ENCODE measurements at regions not wholly inside any gene's neighbourhood (a gene's known extent, or its start where the extent isn't known, plus 50 kb on each side); places are given as distances from the start of the nearest gene placed in this dataset.
A peak's percentile ranks its signal among the peaks of the same experiment; 100 is the strongest.

DNA sequence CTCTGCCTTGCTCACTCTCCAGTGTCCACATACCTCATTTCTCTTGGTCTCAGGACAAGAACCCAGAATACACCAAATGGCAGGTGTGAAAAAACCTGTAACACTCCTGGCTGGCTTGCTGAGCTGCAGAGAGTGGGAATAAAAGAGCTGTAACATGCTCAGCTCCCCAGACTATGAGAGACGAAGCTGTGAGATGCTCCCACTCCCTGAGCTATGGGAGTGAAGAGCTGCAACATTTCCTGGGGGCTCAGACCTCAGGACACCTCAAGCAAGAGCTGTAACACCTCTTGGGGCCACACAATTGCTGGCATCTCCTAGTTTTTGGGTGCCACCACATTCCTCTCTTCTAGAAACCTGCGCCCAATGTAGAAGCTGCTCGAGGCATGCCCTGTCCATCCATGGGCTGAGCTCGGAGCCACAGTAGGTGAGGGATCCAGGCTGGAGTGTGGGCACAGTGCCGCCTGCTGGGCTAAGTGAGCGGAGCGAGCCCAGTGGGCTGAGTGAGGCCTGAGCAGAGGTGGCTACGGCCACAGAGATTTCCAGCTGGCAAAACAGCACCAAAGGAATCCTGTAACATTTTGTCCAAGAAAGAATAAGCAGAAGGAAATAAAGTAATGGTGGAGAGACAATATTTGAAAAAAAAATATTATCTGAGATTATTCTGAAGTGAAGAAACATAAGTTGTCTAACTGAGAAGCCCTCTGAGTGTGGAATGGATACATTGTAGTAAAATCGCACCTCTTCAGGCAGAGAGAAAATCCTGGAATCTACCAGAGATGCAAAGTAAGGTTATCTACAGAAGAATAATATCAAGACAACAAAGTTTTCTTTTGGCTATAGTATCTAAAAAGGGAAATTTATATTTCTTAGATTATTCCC is 186.2 kb upstream of the PCDH9 start:
- TF ChIP-seq, protein P1, sequence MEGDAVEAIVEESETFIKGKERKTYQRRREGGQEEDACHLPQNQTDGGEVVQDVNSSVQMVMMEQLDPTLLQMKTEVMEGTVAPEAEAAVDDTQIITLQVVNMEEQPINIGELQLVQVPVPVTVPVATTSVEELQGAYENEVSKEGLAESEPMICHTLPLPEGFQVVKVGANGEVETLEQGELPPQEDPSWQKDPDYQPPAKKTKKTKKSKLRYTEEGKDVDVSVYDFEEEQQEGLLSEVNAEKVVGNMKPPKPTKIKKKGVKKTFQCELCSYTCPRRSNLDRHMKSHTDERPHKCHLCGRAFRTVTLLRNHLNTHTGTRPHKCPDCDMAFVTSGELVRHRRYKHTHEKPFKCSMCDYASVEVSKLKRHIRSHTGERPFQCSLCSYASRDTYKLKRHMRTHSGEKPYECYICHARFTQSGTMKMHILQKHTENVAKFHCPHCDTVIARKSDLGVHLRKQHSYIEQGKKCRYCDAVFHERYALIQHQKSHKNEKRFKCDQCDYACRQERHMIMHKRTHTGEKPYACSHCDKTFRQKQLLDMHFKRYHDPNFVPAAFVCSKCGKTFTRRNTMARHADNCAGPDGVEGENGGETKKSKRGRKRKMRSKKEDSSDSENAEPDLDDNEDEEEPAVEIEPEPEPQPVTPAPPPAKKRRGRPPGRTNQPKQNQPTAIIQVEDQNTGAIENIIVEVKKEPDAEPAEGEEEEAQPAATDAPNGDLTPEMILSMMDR (IDR thresholded peaks at IDR 0.05 in 2 of 3, conservative IDR thresholded peaks at IDR 0.05 in 1 of 3; ENCODE audit: control insufficient read depth in 2 of 3, extremely low read depth in 1 of 3, insufficient read depth in 1 of 3, low read depth in 3 of 3, low read length in 3 of 3): peak; percentile 33 to 68 (median 42); a peak in 4 of 6 replicates
- no peak for TF ChIP-seq SMC3 (IDR thresholded peaks at IDR 0.05; ENCODE audit: borderline replicate concordance, low read length)
- no peak for TF ChIP-seq FOXK2 (IDR thresholded peaks at IDR 0.05)
- no peak for TF ChIP-seq EZH2 (IDR thresholded peaks at IDR 0.05; ENCODE audit: borderline replicate concordance, control insufficient read depth, low read depth, low read length)
- no peak for TF ChIP-seq ZNF384 (IDR thresholded peaks at IDR 0.05; ENCODE audit: borderline replicate concordance, low read depth, low read length)
- TF ChIP-seq NFIC (IDR thresholded peaks at IDR 0.05; ENCODE audit: low read depth, low read length): no peak
- TF ChIP-seq, protein P2, sequence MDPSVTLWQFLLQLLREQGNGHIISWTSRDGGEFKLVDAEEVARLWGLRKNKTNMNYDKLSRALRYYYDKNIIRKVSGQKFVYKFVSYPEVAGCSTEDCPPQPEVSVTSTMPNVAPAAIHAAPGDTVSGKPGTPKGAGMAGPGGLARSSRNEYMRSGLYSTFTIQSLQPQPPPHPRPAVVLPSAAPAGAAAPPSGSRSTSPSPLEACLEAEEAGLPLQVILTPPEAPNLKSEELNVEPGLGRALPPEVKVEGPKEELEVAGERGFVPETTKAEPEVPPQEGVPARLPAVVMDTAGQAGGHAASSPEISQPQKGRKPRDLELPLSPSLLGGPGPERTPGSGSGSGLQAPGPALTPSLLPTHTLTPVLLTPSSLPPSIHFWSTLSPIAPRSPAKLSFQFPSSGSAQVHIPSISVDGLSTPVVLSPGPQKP (IDR thresholded peaks at IDR 0.05; ENCODE audit: low read depth, low read length): no peak
- TF ChIP-seq, protein P3, sequence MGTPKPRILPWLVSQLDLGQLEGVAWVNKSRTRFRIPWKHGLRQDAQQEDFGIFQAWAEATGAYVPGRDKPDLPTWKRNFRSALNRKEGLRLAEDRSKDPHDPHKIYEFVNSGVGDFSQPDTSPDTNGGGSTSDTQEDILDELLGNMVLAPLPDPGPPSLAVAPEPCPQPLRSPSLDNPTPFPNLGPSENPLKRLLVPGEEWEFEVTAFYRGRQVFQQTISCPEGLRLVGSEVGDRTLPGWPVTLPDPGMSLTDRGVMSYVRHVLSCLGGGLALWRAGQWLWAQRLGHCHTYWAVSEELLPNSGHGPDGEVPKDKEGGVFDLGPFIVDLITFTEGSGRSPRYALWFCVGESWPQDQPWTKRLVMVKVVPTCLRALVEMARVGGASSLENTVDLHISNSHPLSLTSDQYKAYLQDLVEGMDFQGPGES (IDR thresholded peaks at IDR 0.05): no peak
- TF ChIP-seq, protein P4, sequence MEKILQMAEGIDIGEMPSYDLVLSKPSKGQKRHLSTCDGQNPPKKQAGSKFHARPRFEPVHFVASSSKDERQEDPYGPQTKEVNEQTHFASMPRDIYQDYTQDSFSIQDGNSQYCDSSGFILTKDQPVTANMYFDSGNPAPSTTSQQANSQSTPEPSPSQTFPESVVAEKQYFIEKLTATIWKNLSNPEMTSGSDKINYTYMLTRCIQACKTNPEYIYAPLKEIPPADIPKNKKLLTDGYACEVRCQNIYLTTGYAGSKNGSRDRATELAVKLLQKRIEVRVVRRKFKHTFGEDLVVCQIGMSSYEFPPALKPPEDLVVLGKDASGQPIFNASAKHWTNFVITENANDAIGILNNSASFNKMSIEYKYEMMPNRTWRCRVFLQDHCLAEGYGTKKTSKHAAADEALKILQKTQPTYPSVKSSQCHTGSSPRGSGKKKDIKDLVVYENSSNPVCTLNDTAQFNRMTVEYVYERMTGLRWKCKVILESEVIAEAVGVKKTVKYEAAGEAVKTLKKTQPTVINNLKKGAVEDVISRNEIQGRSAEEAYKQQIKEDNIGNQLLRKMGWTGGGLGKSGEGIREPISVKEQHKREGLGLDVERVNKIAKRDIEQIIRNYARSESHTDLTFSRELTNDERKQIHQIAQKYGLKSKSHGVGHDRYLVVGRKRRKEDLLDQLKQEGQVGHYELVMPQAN (conservative IDR thresholded peaks at IDR 0.05): no peak
- no peak for TF ChIP-seq POLR2A (IDR thresholded peaks at IDR 0.05; ENCODE audit: low read depth, low read length)
- TF ChIP-seq CHD4 (IDR thresholded peaks at IDR 0.05): no peak
- no peak for TF ChIP-seq RFX5 (IDR thresholded peaks at IDR 0.05; ENCODE audit: low read depth, low read length)
- TF ChIP-seq, protein P5, sequence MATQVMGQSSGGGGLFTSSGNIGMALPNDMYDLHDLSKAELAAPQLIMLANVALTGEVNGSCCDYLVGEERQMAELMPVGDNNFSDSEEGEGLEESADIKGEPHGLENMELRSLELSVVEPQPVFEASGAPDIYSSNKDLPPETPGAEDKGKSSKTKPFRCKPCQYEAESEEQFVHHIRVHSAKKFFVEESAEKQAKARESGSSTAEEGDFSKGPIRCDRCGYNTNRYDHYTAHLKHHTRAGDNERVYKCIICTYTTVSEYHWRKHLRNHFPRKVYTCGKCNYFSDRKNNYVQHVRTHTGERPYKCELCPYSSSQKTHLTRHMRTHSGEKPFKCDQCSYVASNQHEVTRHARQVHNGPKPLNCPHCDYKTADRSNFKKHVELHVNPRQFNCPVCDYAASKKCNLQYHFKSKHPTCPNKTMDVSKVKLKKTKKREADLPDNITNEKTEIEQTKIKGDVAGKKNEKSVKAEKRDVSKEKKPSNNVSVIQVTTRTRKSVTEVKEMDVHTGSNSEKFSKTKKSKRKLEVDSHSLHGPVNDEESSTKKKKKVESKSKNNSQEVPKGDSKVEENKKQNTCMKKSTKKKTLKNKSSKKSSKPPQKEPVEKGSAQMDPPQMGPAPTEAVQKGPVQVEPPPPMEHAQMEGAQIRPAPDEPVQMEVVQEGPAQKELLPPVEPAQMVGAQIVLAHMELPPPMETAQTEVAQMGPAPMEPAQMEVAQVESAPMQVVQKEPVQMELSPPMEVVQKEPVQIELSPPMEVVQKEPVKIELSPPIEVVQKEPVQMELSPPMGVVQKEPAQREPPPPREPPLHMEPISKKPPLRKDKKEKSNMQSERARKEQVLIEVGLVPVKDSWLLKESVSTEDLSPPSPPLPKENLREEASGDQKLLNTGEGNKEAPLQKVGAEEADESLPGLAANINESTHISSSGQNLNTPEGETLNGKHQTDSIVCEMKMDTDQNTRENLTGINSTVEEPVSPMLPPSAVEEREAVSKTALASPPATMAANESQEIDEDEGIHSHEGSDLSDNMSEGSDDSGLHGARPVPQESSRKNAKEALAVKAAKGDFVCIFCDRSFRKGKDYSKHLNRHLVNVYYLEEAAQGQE (IDR thresholded peaks at IDR 0.05; ENCODE audit: low read depth, low read length): no peak
